Effector memory CD4-positive, alpha-beta T cell (primary cell): ENCODE measurements at regions not wholly inside any gene's neighbourhood (a gene's known extent, or its start where the extent isn't known, plus 50 kb on each side); places are given as distances from the start of the nearest gene placed in this dataset.
"Not testable (repeated sequence)": the region's sequence is repeated elsewhere in the genome, so short reads cannot be mapped to it uniquely, and the experiment has no call there.

Source experiments
- DNase-seq, 3 donors: peaks; one replicate each; pipeline ENCODE4 v3.0.0-alpha.2; 2020
- H3K27ac ChIP-seq: 2 replicates; pipeline ENCODE4 v1.7.0; 2013; ENCODE audit warnings: mild to moderate bottlenecking, low read length, moderate library complexity; ENCODE audit not compliant: insufficient read depth, poor library complexity, severe bottlenecking
- H3K27me3 ChIP-seq: replicated peaks from 2 replicates; pipeline ENCODE4 v1.7.0; 2013; ENCODE audit warnings: mild to moderate bottlenecking, low read length; ENCODE audit not compliant: insufficient read depth, control insufficient read depth, poor library complexity, severe bottlenecking
- H3K36me3 ChIP-seq: 2 replicates; pipeline ENCODE4 v1.7.0; 2013; ENCODE audit warnings: mild to moderate bottlenecking, low read length, moderate library complexity; ENCODE audit not compliant: control insufficient read depth, insufficient read depth
- H3K4me1 ChIP-seq: 2 replicates; pipeline ENCODE4 v1.7.0; 2013; ENCODE audit warnings: low read length, mild to moderate bottlenecking; ENCODE audit not compliant: control insufficient read depth, insufficient read depth, poor library complexity, severe bottlenecking
- H3K4me3 ChIP-seq: 2 replicates; pipeline ENCODE4 v1.7.0; 2013; ENCODE audit warnings: low read length, low read depth, mild to moderate bottlenecking; ENCODE audit not compliant: insufficient read depth, poor library complexity, severe bottlenecking
- H3K9me3 ChIP-seq: 2 replicates; pipeline ENCODE4 v1.7.0; 2013; ENCODE audit warnings: mild to moderate bottlenecking, low read length, moderate library complexity; ENCODE audit not compliant: control insufficient read depth

DNA sequence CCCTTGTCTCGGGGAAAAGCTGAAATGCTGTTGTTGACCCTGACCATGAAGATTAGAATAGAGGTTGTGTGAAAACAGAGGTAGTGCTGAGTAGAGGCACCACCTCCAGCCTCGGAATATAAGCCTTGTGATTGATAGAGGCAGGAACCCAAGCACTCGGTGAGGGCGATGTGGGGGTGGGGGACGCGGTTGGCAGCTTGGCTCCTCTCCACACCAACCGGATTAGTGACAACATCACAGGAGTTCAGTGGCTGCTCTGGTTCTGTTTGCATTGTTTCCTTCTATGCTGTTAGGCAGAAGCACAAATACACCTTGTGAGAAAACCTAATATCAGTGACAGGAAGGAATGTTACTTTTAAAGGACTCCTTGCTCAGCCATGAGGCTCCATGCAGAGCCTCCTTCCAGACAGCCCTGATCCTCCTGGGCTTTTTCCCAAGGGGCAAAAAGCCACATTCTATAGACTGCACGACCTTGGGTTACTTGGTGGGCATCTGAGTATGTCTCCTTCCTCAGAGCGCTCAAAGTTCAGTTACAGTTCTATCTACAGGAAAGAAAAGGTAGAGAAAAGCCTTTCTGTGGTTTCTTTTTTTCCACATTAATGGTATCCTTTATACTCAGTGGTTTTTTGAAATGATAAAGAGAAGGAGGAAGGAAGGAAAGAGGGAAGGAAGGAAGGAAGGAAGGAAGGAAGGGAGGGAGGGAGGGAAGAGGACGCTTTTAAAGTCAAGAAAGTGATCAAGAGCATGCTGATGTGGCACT lies 150.4 kb upstream of the NOCT start:
- DNase-seq = no peak
- no peaks in the 10 kb centered on the region for H3K36me3 ChIP-seq
- no peak overlapping the region for H3K4me3 ChIP-seq
- H3K4me1 ChIP-seq = no peaks in the 10 kb centered on the region
- H3K9me3 ChIP-seq = no peaks in the 10 kb centered on the region
- H3K27ac ChIP-seq = no peak overlapping the region
- H3K27me3 ChIP-seq = no peaks in the 10 kb centered on the region

DNA sequence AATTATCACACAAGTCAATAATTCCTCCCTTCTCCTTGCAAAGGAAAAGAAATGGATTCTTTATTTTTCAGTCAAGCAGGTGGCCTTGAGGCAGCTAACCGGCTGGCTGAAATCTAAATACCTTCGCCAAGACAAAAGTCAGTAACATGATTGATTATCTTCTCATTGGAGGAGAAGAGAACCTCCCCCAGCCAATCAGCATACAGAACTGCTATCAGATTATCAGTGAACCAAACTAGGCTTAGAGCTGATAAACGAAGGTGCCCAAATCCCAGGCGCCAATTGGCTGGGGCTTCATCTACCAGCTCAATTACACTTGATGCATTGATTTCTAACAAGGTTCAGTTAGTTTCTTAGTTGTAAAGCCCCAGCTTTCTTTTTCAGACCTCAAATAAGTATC lies 152.4 kb upstream of the NOCT start:
- Histone ChIP-seq H3K4me3 (no peak overlapping the region), H3K27ac (no peak overlapping the region), H3K9me3 (no peaks in the 10 kb centered on the region), H3K4me1 (no peaks in the 10 kb centered on the region), H3K36me3 (no peaks in the 10 kb centered on the region), H3K27me3 (no peaks in the 10 kb centered on the region)
- DNase-seq = no peak

DNA sequence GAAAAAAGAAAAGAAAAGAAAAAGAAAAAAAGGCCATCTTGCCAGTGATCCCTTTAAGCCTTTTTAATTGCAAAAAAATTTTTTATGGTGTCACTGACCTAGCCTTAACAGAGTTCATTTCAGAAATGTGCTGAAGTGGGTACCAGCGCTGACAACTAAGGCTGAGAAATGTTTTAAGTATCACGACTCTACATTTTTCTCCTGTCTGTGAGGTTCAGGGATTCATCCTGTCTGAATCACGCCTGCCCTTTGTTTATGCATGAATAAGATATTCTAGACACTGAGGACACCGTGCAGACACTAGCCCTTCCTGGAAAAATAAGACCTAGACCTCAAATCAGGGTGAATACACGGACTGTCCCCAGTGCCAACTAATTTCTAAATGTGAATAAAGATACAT lies 154.4 kb upstream of the NOCT start:
- Histone ChIP-seq H3K36me3 (no peaks in the 10 kb centered on the region), H3K4me1 (no peaks in the 10 kb centered on the region), H3K27me3 (no peaks in the 10 kb centered on the region), H3K27ac (no peak overlapping the region), H3K9me3 (no peaks in the 10 kb centered on the region), H3K4me3 (no peak overlapping the region)
- DNase-seq = no peak

GRCh38 chr4:138860357-138860756 lies 155.2 kb upstream of the NOCT start:
- H3K36me3 ChIP-seq, H3K4me1 ChIP-seq, H3K27ac ChIP-seq, H3K27me3 ChIP-seq, H3K9me3 ChIP-seq, H3K4me3 ChIP-seq, DNase-seq: not testable (repeated sequence)

DNA sequence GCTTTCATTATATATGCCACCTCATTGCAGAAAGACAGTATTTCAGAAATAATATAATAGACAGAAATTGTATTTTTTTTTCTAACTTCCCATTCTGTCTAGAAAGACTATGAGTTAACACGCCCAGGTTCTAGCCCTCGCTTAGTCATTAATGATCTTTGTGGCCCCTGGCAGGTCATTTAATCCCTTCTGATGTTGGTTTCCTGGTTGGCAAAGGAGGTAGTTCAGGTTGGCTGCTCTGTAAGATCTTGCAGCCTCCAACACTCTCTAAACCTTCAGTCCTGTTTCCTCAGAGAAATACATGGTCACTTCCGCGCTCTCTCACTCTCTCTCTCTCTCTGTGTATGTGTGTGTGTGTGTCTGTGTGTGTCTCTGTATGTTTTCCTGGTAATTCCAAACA lies 156.3 kb upstream of the NOCT start:
- Histone ChIP-seq H3K9me3 (no peaks in the 10 kb centered on the region), H3K27me3 (no peaks in the 10 kb centered on the region), H3K4me1 (no peaks in the 10 kb centered on the region), H3K27ac (no peak overlapping the region), H3K4me3 (no peak overlapping the region), H3K36me3 (no peaks in the 10 kb centered on the region)
- DNase-seq = no peak

DNA sequence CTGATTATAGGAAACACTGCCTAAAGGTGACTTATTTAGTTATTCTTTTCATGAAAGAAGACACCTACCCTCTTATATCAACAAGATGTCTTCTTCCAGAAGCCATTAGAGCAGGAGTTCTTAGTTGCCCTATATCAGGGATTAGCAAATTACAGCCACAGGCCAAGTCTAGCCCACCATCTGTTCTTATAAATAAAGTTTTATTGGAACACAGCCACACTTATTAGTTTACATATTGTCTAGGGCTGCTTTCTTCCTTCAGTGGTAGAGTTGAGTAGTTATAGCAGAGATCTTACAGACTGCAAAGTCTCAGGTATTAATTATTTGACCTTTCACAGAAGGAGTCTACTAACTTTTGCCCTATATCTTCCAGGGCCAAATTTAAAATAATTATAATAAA lies 157.2 kb upstream of the NOCT start:
- no peak overlapping the region for H3K4me3 ChIP-seq
- no peaks in the 10 kb centered on the region for H3K27me3 ChIP-seq
- DNase-seq = no peak
- H3K36me3 ChIP-seq = no peaks in the 10 kb centered on the region
- no peaks in the 10 kb centered on the region for H3K9me3 ChIP-seq
- no peak overlapping the region for H3K27ac ChIP-seq
- H3K4me1 ChIP-seq = no peaks in the 10 kb centered on the region

- Histone ChIP-seq H3K9me3 (no peaks in the 10 kb centered on the region), H3K27ac (no peak overlapping the region), H3K36me3 (no peaks in the 10 kb centered on the region), H3K4me3 (no peak overlapping the region), H3K27me3 (no peaks in the 10 kb centered on the region), H3K4me1 (no peaks in the 10 kb centered on the region)
- no peak for DNase-seq
These were observed 158.2 kb upstream of the NOCT start for GRCh38 chr4:138857416-138857815.

GRCh38 chr4:138852681-138853080 lies 162.9 kb upstream of the NOCT start:
- DNase-seq = no peak
- no peaks in the 10 kb centered on the region for H3K36me3 ChIP-seq
- no peak overlapping the region for H3K27ac ChIP-seq
- no peaks in the 10 kb centered on the region for H3K4me1 ChIP-seq
- no peak overlapping the region for H3K4me3 ChIP-seq
- no peaks in the 10 kb centered on the region for H3K27me3 ChIP-seq
- no peaks in the 10 kb centered on the region for H3K9me3 ChIP-seq

GRCh38 chr4:138851391-138852335 lies 163.9 kb upstream of the NOCT start:
- no peaks in the 10 kb centered on the region for H3K27me3 ChIP-seq
- no peaks in the 10 kb centered on the region for H3K9me3 ChIP-seq
- H3K27ac ChIP-seq = no peak overlapping the region
- no peaks in the 10 kb centered on the region for H3K36me3 ChIP-seq
- no peak for DNase-seq
- H3K4me3 ChIP-seq = no peak overlapping the region
- H3K4me1 ChIP-seq = no peaks in the 10 kb centered on the region

DNA sequence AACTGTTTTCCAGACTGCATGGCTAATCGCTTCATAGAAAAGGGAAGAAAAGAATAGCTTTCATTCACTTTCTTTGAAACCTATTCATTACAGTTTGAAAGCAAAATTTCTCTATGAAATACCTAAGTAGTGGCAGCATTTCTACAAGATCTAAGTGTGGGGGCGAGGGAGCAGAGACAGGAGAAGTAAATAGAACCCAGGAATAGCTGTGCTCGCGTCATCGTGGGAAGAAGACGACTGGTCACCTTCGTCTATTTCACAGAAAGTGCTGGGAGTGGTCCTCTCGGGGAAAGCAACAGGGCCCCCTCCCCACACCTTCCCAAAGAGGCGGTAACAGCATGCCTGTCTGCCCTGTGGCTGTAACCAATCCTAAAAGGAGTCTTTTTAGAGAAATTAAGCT lies 169.9 kb upstream of the NOCT start:
- no peak overlapping the region for H3K27ac ChIP-seq
- no peaks in the 10 kb centered on the region for H3K27me3 ChIP-seq
- no peak overlapping the region for H3K4me3 ChIP-seq
- no peaks in the 10 kb centered on the region for H3K9me3 ChIP-seq
- no peak for DNase-seq
- H3K36me3 ChIP-seq = no peaks in the 10 kb centered on the region
- H3K4me1 ChIP-seq = no peaks in the 10 kb centered on the region
